Trophoblast cell (in vitro differentiated cells and primary cell): ENCODE measurements at regions not wholly inside any gene's neighbourhood (a gene's known extent, or its start where the extent isn't known, plus 50 kb on each side); places are given as distances from the start of the nearest gene placed in this dataset.
A peak's percentile ranks its signal among the peaks of the same experiment; 100 is the strongest.

Experiments used
- DNase-seq, 2 donors: peaks; one replicate each; pipeline ENCODE4 v3.0.0-alpha.2; 2016
- H2AFZ ChIP-seq: 2 replicates; pipeline ENCODE4 v1.6.1; 2013; ENCODE audit warnings: low read length, moderate library complexity, mild to moderate bottlenecking; ENCODE audit not compliant: insufficient read depth, poor library complexity
- H2AK5ac ChIP-seq: 2 replicates; pipeline ENCODE4 v1.6.1; 2013; ENCODE audit warnings: mild to moderate bottlenecking, low read length
- H2BK120ac ChIP-seq: 2 replicates; pipeline ENCODE4 v1.6.1; 2013; ENCODE audit warnings: low read length, mild to moderate bottlenecking, moderate library complexity; ENCODE audit not compliant: insufficient read depth, poor library complexity
- H2BK12ac ChIP-seq: 2 replicates; pipeline ENCODE4 v1.6.1; 2013; ENCODE audit warnings: mild to moderate bottlenecking, low read length, moderate library complexity
- H2BK5ac ChIP-seq: 2 replicates; pipeline ENCODE4 v1.6.1; 2013; ENCODE audit warnings: low read length, low read depth, moderate library complexity, mild to moderate bottlenecking; ENCODE audit not compliant: poor library complexity
- H3K14ac ChIP-seq: 2 replicates; pipeline ENCODE4 v1.6.1; 2013; ENCODE audit warnings: mild to moderate bottlenecking, low read length
- H3K18ac ChIP-seq: 2 replicates; pipeline ENCODE4 v1.6.1; 2013; ENCODE audit warnings: mild to moderate bottlenecking, low read length
- H3K23ac ChIP-seq: 2 replicates; pipeline ENCODE4 v1.6.1; 2013; ENCODE audit warnings: low read length
- H3K27ac ChIP-seq: 2 replicates; pipeline ENCODE4 v1.5.1; 2013; ENCODE audit warnings: low read depth, mild to moderate bottlenecking, inconsistent platforms, low read length, moderate library complexity
- H3K27me3 ChIP-seq: 2 replicates; pipeline ENCODE4 v1.6.1; 2013; ENCODE audit warnings: inconsistent platforms, mild to moderate bottlenecking, low read length, moderate library complexity; ENCODE audit not compliant: insufficient read depth
- H3K36me3 ChIP-seq, 2 experiments: 1 replicate in 1 of 2; 2 replicates in 1 of 2; pipeline ENCODE4 v1.6.1; 2013; ENCODE audit warnings: low read length in 2 of 2, mild to moderate bottlenecking in 2 of 2, moderate library complexity in 1 of 2; ENCODE audit not compliant: insufficient read depth in 2 of 2, control insufficient read depth in 1 of 2
- H3K4ac ChIP-seq: 2 replicates; pipeline ENCODE4 v1.6.1; 2013; ENCODE audit warnings: low read depth, mild to moderate bottlenecking, low read length, moderate library complexity
- H3K4me1 ChIP-seq, 2 experiments: 1 replicate in 1 of 2; 2 replicates in 1 of 2; pipeline ENCODE4 v1.6.1; 2013; ENCODE audit warnings: low read length in 2 of 2, mild to moderate bottlenecking in 2 of 2, moderate library complexity in 1 of 2; ENCODE audit not compliant: insufficient read depth in 2 of 2, control insufficient read depth in 1 of 2
- H3K4me2 ChIP-seq: 2 replicates; pipeline ENCODE4 v1.6.1; 2013; ENCODE audit warnings: inconsistent platforms, mild to moderate bottlenecking, low read length, moderate library complexity
- H3K4me3 ChIP-seq: 2 replicates; pipeline ENCODE4 v1.5.1; 2013; ENCODE audit warnings: mild to moderate bottlenecking, low read depth, low read length, inconsistent platforms
- H3K79me1 ChIP-seq: one replicate; pipeline ENCODE4 v1.6.1; 2013; ENCODE audit warnings: low read length
- H3K79me2 ChIP-seq: 2 replicates; pipeline ENCODE4 v1.6.1; 2013; ENCODE audit warnings: low read length, mild to moderate bottlenecking; ENCODE audit not compliant: control insufficient read depth, insufficient read depth, poor library complexity
- H3K9ac ChIP-seq: 2 replicates; pipeline ENCODE4 v1.6.1; 2013; ENCODE audit warnings: mild to moderate bottlenecking, low read length
- H3K9me3 ChIP-seq: 2 replicates; pipeline ENCODE4 v1.6.1; 2013; ENCODE audit warnings: low read depth, mild to moderate bottlenecking, control low read depth, inconsistent platforms, low read length; ENCODE audit not compliant: insufficient read depth
- H4K12ac ChIP-seq: 2 replicates; pipeline ENCODE4 v1.6.1; 2013; ENCODE audit warnings: low read depth, mild to moderate bottlenecking, low read length, moderate library complexity
- H4K8ac ChIP-seq: 2 replicates; pipeline ENCODE4 v1.6.1; 2013; ENCODE audit warnings: low read depth, mild to moderate bottlenecking, low read length, moderate library complexity
- H4K91ac ChIP-seq: one replicate; pipeline ENCODE4 v1.6.1; 2013; ENCODE audit warnings: low read depth, mild to moderate bottlenecking, low read length, moderate library complexity
- WGBS: extraction: QIAGEN DNeasy Blood & Tissue Kit; methylation state at CpG from one replicate; pipeline ENCODE4 v1.1.7; 2013; ENCODE audit warnings: missing lambda C conversion rate; ENCODE audit not compliant: insufficient read length, insufficient coverage; ENCODE audit errors: extremely low coverage; 5-methylcytosine and 5-hydroxymethylcytosine counted together

DNA sequence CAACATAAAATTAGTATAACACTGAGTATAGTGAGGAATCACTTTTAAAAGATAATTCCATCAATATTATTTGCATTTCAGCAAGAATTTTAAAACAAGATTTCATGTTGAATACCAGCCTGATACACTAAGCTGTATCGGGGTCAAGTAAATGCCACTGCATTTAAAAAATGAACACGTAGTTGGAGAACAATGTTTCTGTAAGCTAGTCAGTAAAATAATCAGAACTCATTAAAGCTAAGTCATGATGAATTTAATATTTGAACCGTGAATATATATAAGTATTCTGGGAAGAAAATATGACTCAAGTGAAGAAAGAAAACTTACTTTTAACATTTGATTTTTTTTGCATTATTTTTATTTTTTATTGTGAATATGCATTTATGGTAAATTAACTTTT, 611.0 kb upstream of the PABPC4L start:
- no peak overlapping the region for H4K8ac ChIP-seq
- H3K14ac ChIP-seq, result no peak overlapping the region
- no peaks in the 10 kb centered on the region for H3K79me2 ChIP-seq
- no peak overlapping the region for H3K27ac ChIP-seq
- no peak overlapping the region for H4K12ac ChIP-seq
- H3K18ac ChIP-seq, result no peak overlapping the region
- H3K9me3 ChIP-seq, result peaks cover 5% of the 10 kb centered on the region
- H2BK5ac ChIP-seq, result no peak overlapping the region
- no peak overlapping the region for H2BK12ac ChIP-seq
- no CpG with 5 or more reads among the region's 3 CpGs for WGBS
- H3K4me2 ChIP-seq, result no peak overlapping the region
- H4K91ac ChIP-seq, result no peak overlapping the region
- H2AK5ac ChIP-seq, result no peak overlapping the region
- H3K4me1 ChIP-seq, result no peaks in the 10 kb centered on the region
- H3K4ac ChIP-seq, result no peak overlapping the region
- no peak overlapping the region for H2AFZ ChIP-seq
- H3K23ac ChIP-seq, result no peak overlapping the region
- H3K36me3 ChIP-seq, result no peaks in the 10 kb centered on the region
- H3K4me3 ChIP-seq, result no peak overlapping the region
- H3K9ac ChIP-seq, result no peak overlapping the region
- no peaks in the 10 kb centered on the region for H3K27me3 ChIP-seq
- H3K79me1 ChIP-seq, result no peaks in the 10 kb centered on the region
- H2BK120ac ChIP-seq, result no peak overlapping the region
- peak in 1 of 2 donors; percentile 20 for DNase-seq

DNA sequence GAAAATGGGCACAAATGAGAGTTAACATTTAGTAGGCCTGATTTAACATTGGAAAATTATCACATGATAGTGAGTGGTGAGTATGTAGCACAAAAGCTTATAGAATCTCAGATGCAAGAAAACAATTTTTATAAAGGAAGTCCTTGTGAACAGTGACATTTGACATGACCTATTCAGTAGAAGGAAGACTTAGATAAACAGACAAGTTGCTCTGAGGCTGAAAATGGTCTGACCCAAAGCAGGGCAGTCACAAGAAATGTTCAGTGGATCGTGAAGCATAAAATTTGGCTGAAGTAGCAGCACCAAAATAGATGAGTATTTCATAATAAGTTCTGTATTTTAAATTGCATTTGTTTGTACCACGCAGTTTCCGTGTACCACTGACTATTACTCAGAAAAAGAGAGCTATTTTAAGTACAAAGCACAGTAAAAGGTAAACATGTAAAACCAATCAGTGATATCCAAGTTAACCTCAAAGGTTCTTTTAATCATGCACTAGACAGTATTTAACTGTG, 605.7 kb upstream of the PABPC4L start:
- Histone ChIP-seq H2AK5ac (no peak overlapping the region), H3K27me3 (no peaks in the 10 kb centered on the region), H3K79me2 (no peaks in the 10 kb centered on the region), H3K9me3 (no peaks in the 10 kb centered on the region), H3K79me1 (no peaks in the 10 kb centered on the region), H3K14ac (no peak overlapping the region), H3K4ac (no peak overlapping the region), H3K4me3 (no peak overlapping the region), H3K9ac (no peak overlapping the region), H3K18ac (no peak overlapping the region), H3K4me2 (no peak overlapping the region), H2BK120ac (no peak overlapping the region), H4K12ac (no peak overlapping the region), H2BK12ac (no peak overlapping the region), H3K4me1 (no peaks in the 10 kb centered on the region), H2AFZ (no peak overlapping the region), H4K8ac (no peak overlapping the region), H3K27ac (no peak overlapping the region), H3K23ac (no peak overlapping the region), H2BK5ac (no peak overlapping the region), H4K91ac (no peak overlapping the region), H3K36me3 (no peaks in the 10 kb centered on the region)
- no peak for DNase-seq
- whole genome bisulfite sequencing, result no CpG with 5 or more reads among the region's 3 CpGs

DNA sequence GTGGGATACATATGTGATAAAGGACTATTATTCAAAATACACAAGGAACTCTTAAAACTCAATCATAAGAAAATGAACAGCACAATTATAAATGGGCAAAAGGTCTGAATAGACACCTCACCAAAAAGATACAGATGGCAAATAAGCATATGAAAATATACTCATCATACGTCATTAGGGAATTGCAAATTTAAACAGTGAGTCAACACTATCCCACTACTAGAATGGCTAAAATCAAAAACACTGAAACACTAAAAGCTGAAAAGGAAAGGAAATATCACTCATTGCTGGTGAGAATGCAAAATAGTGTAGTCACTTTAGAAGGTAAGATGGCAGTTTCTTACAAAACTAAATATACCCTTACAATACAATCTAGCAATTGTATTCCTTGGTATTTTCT, 597.0 kb upstream of the PABPC4L start:
- H3K27ac ChIP-seq, result no peak overlapping the region
- H3K23ac ChIP-seq, result no peak overlapping the region
- H3K79me1 ChIP-seq, result no peaks in the 10 kb centered on the region
- no peak overlapping the region for H2BK12ac ChIP-seq
- H3K14ac ChIP-seq, result no peak overlapping the region
- H2AFZ ChIP-seq, result no peak overlapping the region
- no peaks in the 10 kb centered on the region for H3K36me3 ChIP-seq
- H3K9me3 ChIP-seq, result no peaks in the 10 kb centered on the region
- H3K4me1 ChIP-seq, result no peaks in the 10 kb centered on the region
- H3K9ac ChIP-seq, result no peak overlapping the region
- no peak overlapping the region for H4K8ac ChIP-seq
- H2BK5ac ChIP-seq, result no peak overlapping the region
- H3K79me2 ChIP-seq, result no peaks in the 10 kb centered on the region
- no peak overlapping the region for H4K91ac ChIP-seq
- H3K18ac ChIP-seq, result no peak overlapping the region
- H3K4me3 ChIP-seq, result no peak overlapping the region
- H3K27me3 ChIP-seq, result no peaks in the 10 kb centered on the region
- H3K4ac ChIP-seq, result no peak overlapping the region
- H3K4me2 ChIP-seq, result no peak overlapping the region
- H2BK120ac ChIP-seq, result no peak overlapping the region
- no CpG with 5 or more reads among the region's 1 CpG for WGBS
- no peak for DNase-seq
- H2AK5ac ChIP-seq, result no peak overlapping the region
- H4K12ac ChIP-seq, result no peak overlapping the region

DNA sequence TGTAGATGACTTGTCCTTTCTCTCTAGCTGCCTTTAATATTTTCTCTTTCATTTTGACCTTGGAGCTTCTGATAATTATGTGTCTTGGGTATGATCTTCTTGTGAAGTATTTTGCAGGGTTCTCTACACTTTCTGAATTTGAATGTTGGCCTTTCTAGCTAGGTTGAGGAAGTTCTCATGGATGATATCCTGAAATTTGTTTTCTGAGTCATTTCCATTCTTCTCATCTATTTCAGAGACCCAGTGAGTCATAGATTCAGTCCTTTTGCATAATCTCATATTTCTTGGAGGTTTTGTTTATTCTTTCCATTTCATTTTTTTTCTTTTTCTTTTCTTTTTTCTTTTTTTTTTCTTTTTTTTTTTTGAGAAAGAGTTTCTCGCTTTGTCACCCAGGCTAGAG, 585.7 kb upstream of the PABPC4L start:
- no peaks in the 10 kb centered on the region for H3K27me3 ChIP-seq
- no peak overlapping the region for H3K4ac ChIP-seq
- no peaks in the 10 kb centered on the region for H3K79me1 ChIP-seq
- no peaks in the 10 kb centered on the region for H3K4me1 ChIP-seq
- DNase-seq, result no peak
- H3K4me2 ChIP-seq, result no peak overlapping the region
- no peak overlapping the region for H2BK12ac ChIP-seq
- H3K18ac ChIP-seq, result no peak overlapping the region
- no peak overlapping the region for H3K27ac ChIP-seq
- H2AFZ ChIP-seq, result no peak overlapping the region
- H4K8ac ChIP-seq, result no peak overlapping the region
- H4K91ac ChIP-seq, result no peak overlapping the region
- no peak overlapping the region for H2BK120ac ChIP-seq
- no peak overlapping the region for H3K9ac ChIP-seq
- H2BK5ac ChIP-seq, result no peak overlapping the region
- H3K9me3 ChIP-seq, result peaks cover 5% of the 10 kb centered on the region
- no peak overlapping the region for H4K12ac ChIP-seq
- no peak overlapping the region for H3K4me3 ChIP-seq
- WGBS, result no CpG with 5 or more reads among the region's 1 CpG
- no peaks in the 10 kb centered on the region for H3K36me3 ChIP-seq
- no peak overlapping the region for H3K23ac ChIP-seq
- no peak overlapping the region for H3K14ac ChIP-seq
- H3K79me2 ChIP-seq, result no peaks in the 10 kb centered on the region
- H2AK5ac ChIP-seq, result no peak overlapping the region
